GM18861 (cell line): ENCODE measurements at regions not wholly inside any gene's neighbourhood (a gene's known extent, or its start where the extent isn't known, plus 50 kb on each side); places are given as distances from the start of the nearest gene placed in this dataset.

Source experiments
- ATAC-seq: cut with Tn5 transposase; IDR thresholded peaks from one replicate; pipeline ENCODE4 v1.9.1; 2021; ENCODE audit not compliant: unreplicated experiment

DNA sequence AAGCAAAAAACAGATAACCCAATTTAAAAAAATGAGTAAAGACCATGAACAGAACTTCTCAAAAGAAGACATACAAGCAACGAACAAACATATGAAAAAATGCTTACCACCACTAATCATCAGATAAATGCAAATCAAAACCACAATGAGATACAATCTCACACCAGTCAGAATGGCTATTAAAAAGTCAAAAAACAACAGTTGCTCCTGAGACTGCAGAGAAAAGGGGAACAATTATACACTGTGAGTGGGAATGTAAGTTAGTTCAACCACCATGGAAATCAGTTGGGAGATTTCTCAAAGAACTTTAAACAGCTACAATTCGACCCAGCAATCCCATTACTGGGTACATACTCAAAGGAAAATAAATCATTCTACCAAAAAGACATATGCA lies 131.6 kb downstream of the PTGER3 start:
- ATAC-seq = no peak

- ATAC-seq = no peak
Measured at GRCh38 chr1:70919706-70920323, 127.8 kb downstream of the PTGER3 start.
